ENCODE measurements at regions not wholly inside any gene's neighbourhood (a gene's known extent, or its start where the extent isn't known, plus 50 kb on each side); places are given as distances from the start of the nearest gene placed in this dataset.

DNA sequence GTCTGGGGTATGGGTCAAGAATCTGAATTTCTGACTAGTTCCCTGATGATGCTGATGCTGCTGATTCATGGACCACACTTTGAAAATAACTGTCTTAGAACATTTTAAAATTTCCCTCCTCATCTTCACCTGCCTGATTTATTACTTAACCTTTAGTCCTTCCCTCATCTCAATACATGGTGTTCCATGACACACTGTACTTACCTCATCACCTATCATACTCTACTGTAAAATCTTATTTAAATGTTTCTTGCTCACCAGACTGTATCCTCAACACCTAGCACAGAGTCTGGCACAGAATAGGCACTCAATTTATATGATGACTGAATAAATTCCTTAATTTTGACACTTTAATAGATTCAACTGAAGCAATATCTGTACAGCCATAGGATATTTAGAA, 95.7 kb downstream of the FAM161A start:
- DNase-seq (ENCODE audit: low read depth), result no peak
- H3K4me3 ChIP-seq (ENCODE audit: low read depth, low read length), result no peak overlapping the region
- TF ChIP-seq, protein P1, sequence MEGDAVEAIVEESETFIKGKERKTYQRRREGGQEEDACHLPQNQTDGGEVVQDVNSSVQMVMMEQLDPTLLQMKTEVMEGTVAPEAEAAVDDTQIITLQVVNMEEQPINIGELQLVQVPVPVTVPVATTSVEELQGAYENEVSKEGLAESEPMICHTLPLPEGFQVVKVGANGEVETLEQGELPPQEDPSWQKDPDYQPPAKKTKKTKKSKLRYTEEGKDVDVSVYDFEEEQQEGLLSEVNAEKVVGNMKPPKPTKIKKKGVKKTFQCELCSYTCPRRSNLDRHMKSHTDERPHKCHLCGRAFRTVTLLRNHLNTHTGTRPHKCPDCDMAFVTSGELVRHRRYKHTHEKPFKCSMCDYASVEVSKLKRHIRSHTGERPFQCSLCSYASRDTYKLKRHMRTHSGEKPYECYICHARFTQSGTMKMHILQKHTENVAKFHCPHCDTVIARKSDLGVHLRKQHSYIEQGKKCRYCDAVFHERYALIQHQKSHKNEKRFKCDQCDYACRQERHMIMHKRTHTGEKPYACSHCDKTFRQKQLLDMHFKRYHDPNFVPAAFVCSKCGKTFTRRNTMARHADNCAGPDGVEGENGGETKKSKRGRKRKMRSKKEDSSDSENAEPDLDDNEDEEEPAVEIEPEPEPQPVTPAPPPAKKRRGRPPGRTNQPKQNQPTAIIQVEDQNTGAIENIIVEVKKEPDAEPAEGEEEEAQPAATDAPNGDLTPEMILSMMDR (IDR thresholded peaks at IDR 0.05; ENCODE audit: low read depth, low read length), result no peak
- TF ChIP-seq, protein P2, sequence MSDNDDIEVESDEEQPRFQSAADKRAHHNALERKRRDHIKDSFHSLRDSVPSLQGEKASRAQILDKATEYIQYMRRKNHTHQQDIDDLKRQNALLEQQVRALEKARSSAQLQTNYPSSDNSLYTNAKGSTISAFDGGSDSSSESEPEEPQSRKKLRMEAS (IDR thresholded peaks at IDR 0.05; ENCODE audit: low read depth, low read length), result no peak
- TF ChIP-seq MYC (IDR thresholded peaks at IDR 0.05; ENCODE audit: low read depth, low read length), result no peak

DNA sequence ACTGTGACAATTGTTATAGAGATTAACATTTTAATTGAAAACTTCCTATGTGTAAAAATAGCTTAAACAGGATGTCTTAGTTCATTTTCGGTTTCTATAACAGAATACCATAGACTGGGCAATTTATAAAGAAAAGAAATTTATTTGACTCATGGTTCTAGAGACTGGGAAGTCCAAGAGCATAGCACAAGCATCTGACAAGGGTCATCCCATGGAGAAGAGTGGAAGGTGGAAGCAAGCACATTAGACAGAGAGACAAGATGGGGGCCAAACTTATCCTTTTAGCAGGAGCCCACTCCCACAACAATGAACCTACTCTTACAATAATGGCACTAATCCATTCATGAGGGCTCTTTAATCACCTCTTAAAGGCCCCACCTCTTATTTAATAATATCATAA, 100.3 kb downstream of the FAM161A start:
- TF ChIP-seq MYC (IDR thresholded peaks at IDR 0.05; ENCODE audit: low read depth, low read length) (no peak), POLR2A (IDR thresholded peaks at IDR 0.05; ENCODE audit: extremely low read depth, insufficient read length) (no peak)
- TF ChIP-seq, protein P2 (IDR thresholded peaks at IDR 0.05; ENCODE audit: low read depth, low read length), result no peak
- TF ChIP-seq, protein P1 (IDR thresholded peaks at IDR 0.05; ENCODE audit: low read depth, low read length), result no peak
- DNase-seq (ENCODE audit: low read depth), result no peak
- H3K4me3 ChIP-seq (ENCODE audit: low read depth, low read length), result no peak overlapping the region

DNA sequence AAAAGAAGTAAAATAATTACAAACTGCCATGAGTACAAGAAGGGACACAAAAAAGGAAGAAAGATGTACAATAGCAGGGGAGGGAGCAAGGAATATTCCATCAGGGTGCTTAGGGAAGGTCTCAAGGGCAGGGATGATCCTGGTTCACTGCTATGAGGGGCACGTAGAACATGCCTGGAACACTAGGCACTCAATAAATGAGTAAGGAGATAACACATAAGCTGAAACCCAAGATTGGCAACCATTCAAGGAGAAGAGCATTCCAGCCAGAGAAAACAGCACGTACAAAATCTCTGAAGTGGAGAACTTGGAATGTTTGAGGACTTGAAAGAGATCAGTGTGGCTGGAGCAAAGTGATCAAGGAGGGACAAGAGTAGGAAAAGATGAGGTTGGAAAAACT, 103.2 kb downstream of the FAM161A start:
- TF ChIP-seq POLR2A (IDR thresholded peaks at IDR 0.05; ENCODE audit: extremely low read depth, insufficient read length), result no peak
- TF ChIP-seq, protein P2 (IDR thresholded peaks at IDR 0.05; ENCODE audit: low read depth, low read length), result no peak
- DNase-seq (ENCODE audit: low read depth), result no peak
- H3K4me3 ChIP-seq (ENCODE audit: low read depth, low read length), result no peak overlapping the region

DNA sequence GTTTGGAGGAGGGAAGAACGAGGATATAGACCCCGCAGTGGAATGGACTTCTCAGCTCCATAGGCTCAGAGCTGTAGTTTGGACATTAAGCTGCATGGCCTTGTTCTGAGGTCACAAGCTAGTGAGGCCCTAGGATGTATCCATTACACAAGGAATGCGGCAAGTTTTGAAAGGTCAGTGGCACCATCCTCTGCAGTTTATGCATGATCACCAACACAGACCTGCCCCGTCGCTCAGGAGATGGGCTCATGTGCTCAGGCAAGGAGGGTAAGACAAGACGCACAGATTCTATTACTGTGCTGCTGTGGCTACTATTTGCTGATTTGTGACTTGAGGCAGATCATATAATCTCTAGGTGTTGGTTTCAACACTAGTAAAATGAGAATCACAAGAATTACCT, 110.9 kb downstream of the FAM161A start:
- TF ChIP-seq, protein P2 (IDR thresholded peaks at IDR 0.05; ENCODE audit: low read depth, low read length), result no peak
- no peak for TF ChIP-seq MYC (IDR thresholded peaks at IDR 0.05; ENCODE audit: low read depth, low read length)
- TF ChIP-seq POLR2A (IDR thresholded peaks at IDR 0.05; ENCODE audit: extremely low read depth, insufficient read length), result no peak
- TF ChIP-seq, protein P1 (IDR thresholded peaks at IDR 0.05; ENCODE audit: low read depth, low read length), result no peak
- DNase-seq (ENCODE audit: low read depth), result no peak
- H3K4me3 ChIP-seq (ENCODE audit: low read depth, low read length), result no peak overlapping the region

DNA sequence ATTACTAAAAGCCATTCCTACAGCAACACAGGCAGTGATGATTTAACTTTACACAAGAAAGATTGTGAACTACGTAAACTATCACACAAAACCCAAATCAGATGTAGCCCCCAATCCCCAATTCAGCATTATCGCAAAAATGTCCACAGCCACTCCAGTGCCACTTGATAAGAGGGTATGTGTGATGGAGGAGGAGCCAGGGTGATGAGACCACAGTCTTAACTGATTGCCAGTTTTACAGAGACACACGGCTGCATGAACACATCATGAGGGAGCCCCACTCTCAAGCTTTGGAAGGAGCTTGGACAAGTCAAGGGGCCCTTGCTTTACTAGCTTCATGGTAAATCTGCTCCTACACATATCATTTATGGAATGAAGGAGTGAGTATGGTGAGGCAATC, 116.0 kb downstream of the FAM161A start:
- no peak for DNase-seq (ENCODE audit: low read depth)
- no peak overlapping the region for H3K4me3 ChIP-seq (ENCODE audit: low read depth, low read length)
- TF ChIP-seq, protein P2 (IDR thresholded peaks at IDR 0.05; ENCODE audit: low read depth, low read length), result no peak
- TF ChIP-seq POLR2A (IDR thresholded peaks at IDR 0.05; ENCODE audit: extremely low read depth, insufficient read length), result no peak

DNA sequence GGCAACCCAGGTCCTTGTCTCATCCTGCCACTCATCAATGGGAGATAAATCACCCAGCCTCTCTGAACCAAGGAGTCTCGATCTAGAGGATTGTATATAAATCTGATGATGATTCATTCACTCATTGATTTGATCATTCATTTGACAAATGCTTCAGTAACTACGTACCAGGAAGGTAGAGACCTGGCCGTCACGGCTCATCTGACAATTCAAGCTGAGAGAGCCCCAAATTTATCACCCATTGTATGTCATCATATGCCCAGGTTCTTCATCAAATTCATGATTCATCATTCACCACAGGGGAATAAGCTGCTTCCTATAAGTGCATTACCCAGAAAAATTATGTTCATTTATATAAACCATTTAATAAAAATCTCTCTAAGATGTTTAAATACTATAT, 116.9 kb downstream of the FAM161A start:
- H3K4me3 ChIP-seq (ENCODE audit: low read depth, low read length), result no peak overlapping the region
- no peak for TF ChIP-seq MYC (IDR thresholded peaks at IDR 0.05; ENCODE audit: low read depth, low read length)
- TF ChIP-seq, protein P1 (IDR thresholded peaks at IDR 0.05; ENCODE audit: low read depth, low read length), result no peak
- no peak for TF ChIP-seq POLR2A (IDR thresholded peaks at IDR 0.05; ENCODE audit: extremely low read depth, insufficient read length)
- TF ChIP-seq, protein P2 (IDR thresholded peaks at IDR 0.05; ENCODE audit: low read depth, low read length), result no peak
- DNase-seq (ENCODE audit: low read depth), result no peak

DNA sequence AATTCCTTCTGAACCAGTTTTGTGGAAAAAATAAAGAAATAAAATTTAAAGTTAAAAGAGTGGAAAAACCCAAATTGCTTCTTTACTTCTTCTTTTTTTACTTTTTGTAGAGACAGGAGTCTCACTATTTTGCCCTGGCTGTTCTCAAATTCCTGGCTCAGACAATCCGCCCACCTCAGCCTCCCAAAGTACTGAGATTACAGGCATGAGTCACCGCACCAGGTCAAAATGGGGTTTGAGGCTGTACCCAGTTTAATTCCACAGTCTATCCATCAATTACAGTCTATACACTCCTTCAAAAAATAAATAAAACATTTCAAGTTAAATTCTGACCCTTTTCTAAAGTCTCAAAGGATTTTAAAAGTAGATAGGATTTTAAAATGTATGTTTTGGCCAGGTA, 120.3 kb downstream of the FAM161A start:
- H3K4me3 ChIP-seq (ENCODE audit: low read depth, low read length), result no peak overlapping the region
- no peak for DNase-seq (ENCODE audit: low read depth)
- TF ChIP-seq MYC (IDR thresholded peaks at IDR 0.05; ENCODE audit: low read depth, low read length) (no peak), POLR2A (IDR thresholded peaks at IDR 0.05; ENCODE audit: extremely low read depth, insufficient read length) (no peak)
- TF ChIP-seq, protein P1 (IDR thresholded peaks at IDR 0.05; ENCODE audit: low read depth, low read length), result no peak

Measured in NB4 (cell line).